Gastrocnemius medialis (tissue), 4 donors: ENCODE measurements at regions not wholly inside any gene's neighbourhood (a gene's known extent, or its start where the extent isn't known, plus 50 kb on each side); places are given as distances from the start of the nearest gene placed in this dataset.

Source experiments
- POLR2A ChIP-seq, 2 donors: fragments of 450-650 bp; IDR thresholded peaks; one replicate each; pipeline ENCODE4 v1.6.1; 2017; ENCODE audit warnings: antibody characterized with exemption in 2 of 2, mild to moderate bottlenecking in 2 of 2, moderate library complexity in 2 of 2
- TF ChIP-seq, protein P1 (sequence below), 5 experiments: fragments of 450-650 bp in 3 of 5; fragments of 200-600 bp in 2 of 5; sonication (generic) in 2 of 5; IDR thresholded peaks in 4 of 5; conservative IDR thresholded peaks in 1 of 5; 1 replicate in 4 of 5; 2 replicates in 1 of 5; pipeline ENCODE4 v1.5.1; 2016 to 2019; ENCODE audit warnings: antibody characterized with exemption in 5 of 5, mild to moderate bottlenecking in 3 of 5, moderate library complexity in 3 of 5

DNA sequence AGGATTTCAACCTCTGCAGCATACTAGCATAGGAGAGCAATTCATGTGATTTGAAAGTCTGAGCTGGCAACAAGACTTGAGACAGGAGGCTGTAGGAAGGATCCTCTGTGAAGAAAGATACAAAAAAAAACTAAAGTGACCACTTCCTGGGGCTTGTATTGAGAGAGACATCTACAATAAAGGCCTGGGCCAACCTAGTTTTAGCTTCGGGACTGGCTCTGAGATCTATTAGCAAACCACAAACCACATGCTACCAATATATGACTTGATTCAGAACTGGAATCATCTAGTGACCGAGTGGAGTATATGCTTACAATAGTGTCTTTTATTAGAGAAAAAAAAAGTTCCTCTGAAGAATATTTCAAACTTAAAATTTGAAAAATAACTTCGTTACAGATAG is 1448.9 kb upstream of the CDH6 start:
- TF ChIP-seq, protein P1, sequence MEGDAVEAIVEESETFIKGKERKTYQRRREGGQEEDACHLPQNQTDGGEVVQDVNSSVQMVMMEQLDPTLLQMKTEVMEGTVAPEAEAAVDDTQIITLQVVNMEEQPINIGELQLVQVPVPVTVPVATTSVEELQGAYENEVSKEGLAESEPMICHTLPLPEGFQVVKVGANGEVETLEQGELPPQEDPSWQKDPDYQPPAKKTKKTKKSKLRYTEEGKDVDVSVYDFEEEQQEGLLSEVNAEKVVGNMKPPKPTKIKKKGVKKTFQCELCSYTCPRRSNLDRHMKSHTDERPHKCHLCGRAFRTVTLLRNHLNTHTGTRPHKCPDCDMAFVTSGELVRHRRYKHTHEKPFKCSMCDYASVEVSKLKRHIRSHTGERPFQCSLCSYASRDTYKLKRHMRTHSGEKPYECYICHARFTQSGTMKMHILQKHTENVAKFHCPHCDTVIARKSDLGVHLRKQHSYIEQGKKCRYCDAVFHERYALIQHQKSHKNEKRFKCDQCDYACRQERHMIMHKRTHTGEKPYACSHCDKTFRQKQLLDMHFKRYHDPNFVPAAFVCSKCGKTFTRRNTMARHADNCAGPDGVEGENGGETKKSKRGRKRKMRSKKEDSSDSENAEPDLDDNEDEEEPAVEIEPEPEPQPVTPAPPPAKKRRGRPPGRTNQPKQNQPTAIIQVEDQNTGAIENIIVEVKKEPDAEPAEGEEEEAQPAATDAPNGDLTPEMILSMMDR (IDR thresholded peaks at IDR 0.05 in 4 of 5, conservative IDR thresholded peaks at IDR 0.05 in 1 of 5) = no peak
- TF ChIP-seq POLR2A (IDR thresholded peaks at IDR 0.05) = no peak
